ENCODE measurements at regions not wholly inside any gene's neighbourhood (a gene's known extent, or its start where the extent isn't known, plus 50 kb on each side); places are given as distances from the start of the nearest gene placed in this dataset.

DNA sequence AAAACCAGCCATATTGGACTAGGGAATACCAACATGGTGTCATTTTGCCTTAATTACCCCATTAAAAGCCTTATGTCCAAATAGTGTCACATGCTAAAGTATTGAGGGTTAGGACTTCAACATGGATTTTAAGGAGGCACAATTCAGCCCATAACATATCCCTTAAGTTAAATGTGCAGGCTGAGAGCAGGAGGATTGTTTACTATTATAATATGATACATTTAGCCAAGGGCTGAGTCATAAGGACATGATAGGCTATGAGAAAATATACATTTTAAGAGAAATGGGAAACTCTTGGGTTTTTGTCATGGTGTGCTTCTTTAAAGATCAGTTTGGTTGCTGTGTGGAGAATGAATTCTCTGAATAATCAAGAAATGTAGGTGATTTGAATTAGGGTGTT is 136.8 kb downstream of the RDH14 start:
- DNase-seq (ENCODE audit: extremely low spot score) = no peak
- POLR2A ChIA-PET = no interaction called here
- CTCF ChIA-PET = no interaction called here
- TF ChIP-seq ELF4 (IDR thresholded peaks at IDR 0.05) (no peak), NFRKB (IDR thresholded peaks at IDR 0.05) (no peak), BHLHE40 (IDR thresholded peaks at IDR 0.05; ENCODE audit: borderline replicate concordance) (no peak), FOXA1 (IDR thresholded peaks at IDR 0.05) (no peak), LEF1 (IDR thresholded peaks at IDR 0.05; ENCODE audit: borderline replicate concordance) (no peak), CTBP1 (IDR thresholded peaks at IDR 0.05; ENCODE audit: borderline replicate concordance) (no peak), TARDBP (IDR thresholded peaks at IDR 0.05) (no peak), L3MBTL2 (conservative IDR thresholded peaks at IDR 0.05) (no peak), FOXK2 (IDR thresholded peaks at IDR 0.05) (no peak), HDGF (IDR thresholded peaks at IDR 0.05; ENCODE audit: borderline replicate concordance) (no peak)

DNA sequence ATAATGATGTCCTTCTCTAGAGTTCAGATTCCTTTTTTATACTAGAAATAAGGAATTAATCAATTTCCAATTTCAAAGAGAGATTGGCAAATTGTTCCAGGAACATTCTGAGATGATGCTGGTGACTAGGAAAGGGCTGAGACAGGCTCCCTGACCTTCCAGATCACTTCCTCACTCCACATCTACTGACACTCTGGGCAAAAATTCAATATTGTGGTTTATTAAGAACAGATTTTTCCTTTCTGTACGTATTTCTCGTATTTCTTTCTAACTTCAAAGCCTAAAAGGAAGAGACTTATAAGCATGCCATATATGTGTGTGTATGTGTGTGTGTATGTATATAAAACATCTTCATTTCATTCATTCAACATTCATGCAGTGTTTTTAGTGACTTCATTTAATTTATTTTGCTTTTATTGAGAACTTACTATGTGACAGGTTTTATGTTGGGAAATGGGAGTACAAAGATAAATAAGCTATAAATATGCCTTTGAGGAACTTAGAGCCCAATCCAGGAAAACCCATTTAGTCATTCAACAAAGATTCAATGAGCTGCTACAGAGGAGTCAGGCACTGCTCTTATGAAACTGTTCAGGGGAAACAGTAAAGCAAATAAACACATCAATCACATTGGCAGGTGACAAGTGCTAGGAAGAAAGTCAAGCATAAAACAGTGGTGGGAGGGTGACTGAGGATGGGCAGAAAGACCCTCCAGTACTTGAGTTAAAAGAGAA is 137.9 kb downstream of the RDH14 start:
- DNase-seq (ENCODE audit: extremely low spot score) = no peak
- ChIA-PET CTCF (no interaction called here), POLR2A (no interaction called here)
- no peak for TF ChIP-seq FOXM1 (IDR thresholded peaks at IDR 0.05; ENCODE audit: borderline replicate concordance)
- no peak for TF ChIP-seq LEF1 (IDR thresholded peaks at IDR 0.05; ENCODE audit: borderline replicate concordance)
- no peak for TF ChIP-seq FOXA1 (IDR thresholded peaks at IDR 0.05)
- no peak for TF ChIP-seq SP1 (IDR thresholded peaks at IDR 0.05)
- TF ChIP-seq FOXK2 (IDR thresholded peaks at IDR 0.05) = no peak
- TF ChIP-seq, protein P1, sequence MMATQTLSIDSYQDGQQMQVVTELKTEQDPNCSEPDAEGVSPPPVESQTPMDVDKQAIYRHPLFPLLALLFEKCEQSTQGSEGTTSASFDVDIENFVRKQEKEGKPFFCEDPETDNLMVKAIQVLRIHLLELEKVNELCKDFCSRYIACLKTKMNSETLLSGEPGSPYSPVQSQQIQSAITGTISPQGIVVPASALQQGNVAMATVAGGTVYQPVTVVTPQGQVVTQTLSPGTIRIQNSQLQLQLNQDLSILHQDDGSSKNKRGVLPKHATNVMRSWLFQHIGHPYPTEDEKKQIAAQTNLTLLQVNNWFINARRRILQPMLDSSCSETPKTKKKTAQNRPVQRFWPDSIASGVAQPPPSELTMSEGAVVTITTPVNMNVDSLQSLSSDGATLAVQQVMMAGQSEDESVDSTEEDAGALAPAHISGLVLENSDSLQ (IDR thresholded peaks at IDR 0.05) = no peak
- no peak for TF ChIP-seq BHLHE40 (IDR thresholded peaks at IDR 0.05; ENCODE audit: borderline replicate concordance)
- no peak for TF ChIP-seq SUZ12 (IDR thresholded peaks at IDR 0.05)
- no peak for TF ChIP-seq CTBP1 (IDR thresholded peaks at IDR 0.05; ENCODE audit: borderline replicate concordance)
- no peak for TF ChIP-seq NFRKB (IDR thresholded peaks at IDR 0.05)
- no peak for TF ChIP-seq ELF4 (IDR thresholded peaks at IDR 0.05)
- no peak for TF ChIP-seq ARNT (IDR thresholded peaks at IDR 0.05)
- no peak for TF ChIP-seq TARDBP (IDR thresholded peaks at IDR 0.05)
- no peak for TF ChIP-seq ZNF384 (IDR thresholded peaks at IDR 0.05)
- no peak for TF ChIP-seq HDGF (IDR thresholded peaks at IDR 0.05; ENCODE audit: borderline replicate concordance)
- TF ChIP-seq L3MBTL2 (conservative IDR thresholded peaks at IDR 0.05) = no peak

GRCh38 chr2:18413676-18414396 is 146.6 kb downstream of the RDH14 start:
- TF ChIP-seq, protein P1 (IDR thresholded peaks at IDR 0.05) = no peak
- no peak for TF ChIP-seq HDGF (IDR thresholded peaks at IDR 0.05; ENCODE audit: borderline replicate concordance)
- ChIA-PET POLR2A (no interaction called here), CTCF (interaction anchor here (0.7 to 1.2 kb wide), 2 partner anchors 26 to 1991 kb away, joined by 3 read pairs; no protein-coding TSS in a partner anchor)
- no peak for DNase-seq (ENCODE audit: extremely low spot score)

GRCh38 chr2:18412980-18413675 is 147.3 kb downstream of the RDH14 start:
- CTCF ChIA-PET = interaction anchor here (0.7 kb wide), 1 partner anchor 1992 kb away, joined by 3 read pairs; no protein-coding TSS in a partner anchor
- DNase-seq (ENCODE audit: extremely low spot score) = no peak
- TF ChIP-seq ZNF384 (IDR thresholded peaks at IDR 0.05) = no peak
- no peak for TF ChIP-seq BHLHE40 (IDR thresholded peaks at IDR 0.05; ENCODE audit: borderline replicate concordance)
- no peak for TF ChIP-seq SP1 (IDR thresholded peaks at IDR 0.05)
- no peak for TF ChIP-seq SUZ12 (IDR thresholded peaks at IDR 0.05)
- no peak for TF ChIP-seq FOXA1 (IDR thresholded peaks at IDR 0.05)
- no peak for TF ChIP-seq LEF1 (IDR thresholded peaks at IDR 0.05; ENCODE audit: borderline replicate concordance)
- no peak for TF ChIP-seq HDGF (IDR thresholded peaks at IDR 0.05; ENCODE audit: borderline replicate concordance)
- no peak for TF ChIP-seq ARNT (IDR thresholded peaks at IDR 0.05)
- no peak for TF ChIP-seq FOXK2 (IDR thresholded peaks at IDR 0.05)
- no peak for TF ChIP-seq FOXM1 (IDR thresholded peaks at IDR 0.05; ENCODE audit: borderline replicate concordance)
- TF ChIP-seq CTBP1 (IDR thresholded peaks at IDR 0.05; ENCODE audit: borderline replicate concordance) = no peak
- no peak for TF ChIP-seq TARDBP (IDR thresholded peaks at IDR 0.05)
- no peak for TF ChIP-seq ELF4 (IDR thresholded peaks at IDR 0.05)
- no peak for TF ChIP-seq L3MBTL2 (conservative IDR thresholded peaks at IDR 0.05)
- POLR2A ChIA-PET = no interaction called here

DNA sequence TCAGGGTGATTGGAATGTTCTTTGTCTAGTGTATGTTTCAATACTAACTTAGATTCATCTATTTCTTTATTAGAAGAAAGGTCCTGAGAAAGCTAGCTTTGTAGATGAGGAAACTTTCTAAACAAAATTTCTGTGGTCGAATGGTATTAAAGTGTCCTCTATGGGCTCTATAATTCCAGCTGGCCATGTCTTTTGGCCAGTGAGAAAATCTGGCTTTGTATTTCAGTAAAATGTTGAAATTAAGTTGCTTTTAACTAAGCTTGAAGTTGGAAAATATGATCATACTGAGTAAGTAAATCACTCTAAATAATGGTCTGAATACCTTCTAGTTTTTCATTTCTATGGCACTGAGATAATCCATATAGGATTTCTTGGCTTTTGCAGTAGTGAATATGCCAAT is 148.8 kb downstream of the RDH14 start:
- ChIA-PET POLR2A (no interaction called here), CTCF (interaction anchor here (0.7 kb wide), 1 partner anchor 24 kb away, joined by 3 read pairs; no protein-coding TSS in a partner anchor)
- TF ChIP-seq ZNF384 (IDR thresholded peaks at IDR 0.05) (no peak), L3MBTL2 (conservative IDR thresholded peaks at IDR 0.05) (no peak), SUZ12 (IDR thresholded peaks at IDR 0.05) (no peak), FOXM1 (IDR thresholded peaks at IDR 0.05; ENCODE audit: borderline replicate concordance) (no peak), TARDBP (IDR thresholded peaks at IDR 0.05) (no peak), FOXA1 (IDR thresholded peaks at IDR 0.05) (no peak), LEF1 (IDR thresholded peaks at IDR 0.05; ENCODE audit: borderline replicate concordance) (no peak), BHLHE40 (IDR thresholded peaks at IDR 0.05; ENCODE audit: borderline replicate concordance) (no peak), CTBP1 (IDR thresholded peaks at IDR 0.05; ENCODE audit: borderline replicate concordance) (no peak), ARNT (IDR thresholded peaks at IDR 0.05) (no peak), FOXK2 (IDR thresholded peaks at IDR 0.05) (no peak), SP1 (IDR thresholded peaks at IDR 0.05) (no peak), ELF4 (IDR thresholded peaks at IDR 0.05) (no peak), NFRKB (IDR thresholded peaks at IDR 0.05) (no peak), HDGF (IDR thresholded peaks at IDR 0.05; ENCODE audit: borderline replicate concordance) (no peak)
- TF ChIP-seq, protein P1 (IDR thresholded peaks at IDR 0.05) = no peak
- DNase-seq (ENCODE audit: extremely low spot score) = no peak
